GM21786 (cell line): ENCODE measurements at regions not wholly inside any gene's neighbourhood (a gene's known extent, or its start where the extent isn't known, plus 50 kb on each side); places are given as distances from the start of the nearest gene placed in this dataset.

ENCODE experiments used
- ATAC-seq: cut with Tn5 transposase; IDR thresholded peaks from one replicate; pipeline ENCODE4 v1.9.1; 2021; ENCODE audit not compliant: unreplicated experiment

DNA sequence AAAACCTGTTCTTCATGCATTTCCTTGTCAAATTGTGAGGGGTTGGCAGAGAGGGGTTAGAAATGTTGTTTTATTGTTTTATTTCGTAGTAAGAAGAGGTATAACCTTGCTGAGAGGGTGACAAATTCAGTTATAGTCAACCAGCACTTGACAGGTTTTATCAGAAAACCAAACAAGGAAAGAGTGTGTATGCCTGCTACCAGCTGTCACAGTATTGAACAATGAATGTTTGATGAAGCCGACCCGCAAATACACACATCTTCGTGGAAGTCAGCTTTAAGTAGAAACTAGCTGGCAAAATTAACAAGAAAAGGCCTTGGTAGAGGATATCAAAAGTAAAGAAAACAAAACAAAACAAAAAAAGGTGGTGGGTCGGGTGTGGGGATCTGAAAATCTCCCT is 214.6 kb upstream of the TLE4 start:
- ATAC-seq = no peak

- ATAC-seq = no peak
Observed at GRCh38 chr9:79357616-79358015, 214.1 kb upstream of the TLE4 start.

- no peak for ATAC-seq
Observed at GRCh38 chr9:79360387-79361347, 211.1 kb upstream of the TLE4 start.

DNA sequence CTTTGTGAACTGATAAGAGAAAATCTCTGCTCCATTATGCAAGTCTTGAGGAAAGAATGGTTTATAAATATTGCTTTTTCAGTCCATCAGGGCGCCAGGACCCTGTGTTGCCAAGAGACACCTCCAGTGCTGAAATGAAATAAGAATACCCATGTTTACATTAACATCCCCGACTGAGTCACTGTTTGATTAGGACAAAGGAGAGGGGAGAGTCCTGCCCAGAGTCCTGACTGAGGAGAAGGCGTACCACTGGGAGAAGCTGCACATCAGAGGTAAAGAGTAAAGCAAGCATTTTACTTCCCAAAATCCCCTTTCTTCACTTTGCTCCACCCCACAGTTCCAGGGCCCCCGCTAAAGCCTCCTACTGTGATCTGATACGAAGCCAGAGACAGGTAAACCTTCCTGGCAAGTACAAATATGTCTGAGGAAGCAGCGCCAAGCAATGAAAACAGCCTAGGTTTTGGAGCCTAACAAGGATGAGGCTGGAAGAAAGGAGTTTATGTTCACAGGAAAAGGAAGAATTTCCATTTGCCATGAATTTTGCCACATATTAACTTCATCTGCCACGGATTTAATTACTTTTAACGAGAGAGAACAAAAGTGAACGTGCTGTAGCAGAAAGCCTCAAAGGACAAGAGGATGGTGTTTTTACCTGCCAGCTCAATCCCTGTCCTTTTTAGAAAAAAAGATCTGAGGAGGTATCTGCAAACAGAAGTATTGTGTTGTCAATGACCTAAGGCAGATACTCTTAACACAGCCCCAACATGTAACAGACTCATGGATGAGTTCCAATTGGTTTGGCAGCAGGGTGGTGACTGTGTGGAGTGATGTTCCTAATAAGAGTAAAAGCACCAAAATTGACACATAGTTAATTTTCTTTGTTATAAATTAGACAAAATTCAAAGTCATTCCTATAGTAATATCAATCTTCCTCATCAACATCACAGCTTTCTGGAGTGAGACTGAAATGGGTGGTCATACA is 209.4 kb upstream of the TLE4 start:
- no peak for ATAC-seq

DNA sequence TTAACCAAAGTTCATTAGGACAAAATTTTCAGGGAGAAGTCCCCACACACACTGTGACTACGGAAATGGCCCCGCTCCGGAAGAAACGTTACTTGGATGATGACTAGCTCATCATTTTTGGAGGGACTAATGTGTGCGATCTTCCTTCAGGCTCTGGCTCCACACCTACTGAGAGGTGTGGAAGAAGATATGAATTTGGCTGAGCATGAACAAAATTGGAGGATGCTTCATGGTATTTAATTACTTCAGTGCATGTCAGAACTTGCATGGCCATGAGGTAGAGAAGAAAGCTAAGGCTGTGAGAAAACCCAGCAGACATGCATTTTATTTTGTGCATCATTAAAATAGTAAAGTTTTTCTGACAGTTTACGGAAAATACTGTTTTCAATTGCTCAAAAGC is 202.1 kb upstream of the TLE4 start:
- ATAC-seq = no peak

GRCh38 chr9:79371301-79371700 is 200.5 kb upstream of the TLE4 start:
- no peak for ATAC-seq

GRCh38 chr9:79371948-79372555 is 199.7 kb upstream of the TLE4 start:
- ATAC-seq = no peak

DNA sequence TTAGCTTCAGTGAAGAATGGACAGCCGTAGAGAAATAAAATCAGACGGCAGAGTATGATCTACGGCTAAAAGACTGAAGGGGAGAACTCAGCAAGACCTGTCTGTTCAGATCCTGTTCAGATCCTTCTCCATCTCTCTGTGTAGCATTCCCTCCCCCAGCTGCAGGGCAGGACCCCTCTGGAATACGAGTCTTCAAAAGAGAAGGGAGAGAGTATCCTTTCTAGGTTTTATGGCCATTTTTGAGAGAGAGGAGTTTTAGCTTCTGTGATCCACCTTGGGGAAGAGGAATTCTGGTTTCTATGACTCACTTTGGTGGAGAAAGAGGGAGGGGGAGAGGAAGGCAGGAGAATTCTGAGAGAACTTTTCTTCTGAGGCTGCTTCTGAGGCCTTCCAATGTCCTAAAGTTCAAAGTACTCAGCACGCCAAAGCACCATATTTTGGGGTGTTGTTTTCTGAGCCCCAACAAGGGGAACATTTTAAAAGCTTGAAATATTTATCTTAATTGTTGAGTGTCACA is 194.4 kb upstream of the TLE4 start:
- ATAC-seq = no peak

GRCh38 chr9:79378107-79378506 is 193.7 kb upstream of the TLE4 start:
- no peak for ATAC-seq

GRCh38 chr9:79382044-79382443 is 189.7 kb upstream of the TLE4 start:
- ATAC-seq = no peak

DNA sequence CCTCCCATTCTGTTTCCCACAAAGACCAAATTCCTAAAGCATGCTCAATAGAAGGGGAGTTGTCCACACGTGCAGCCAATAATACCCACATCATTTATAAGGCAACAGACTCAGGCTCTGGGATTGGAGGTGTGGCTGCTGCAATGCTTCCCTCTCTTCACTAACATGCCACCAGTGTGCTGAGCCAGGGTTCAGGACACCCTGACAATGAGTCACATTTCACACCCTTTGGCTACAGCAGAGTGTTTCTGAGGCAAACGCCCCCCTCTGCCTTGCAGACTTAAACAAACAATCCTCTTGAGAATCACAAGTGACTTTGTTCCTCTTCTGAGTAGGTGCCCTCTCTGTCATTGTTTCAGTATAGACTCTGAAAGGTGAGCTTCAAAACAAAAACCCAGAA is 189.3 kb upstream of the TLE4 start:
- no peak for ATAC-seq

GRCh38 chr9:79383096-79383495 is 188.7 kb upstream of the TLE4 start:
- no peak for ATAC-seq

GRCh38 chr9:79384091-79384490 is 187.7 kb upstream of the TLE4 start:
- no peak for ATAC-seq

DNA sequence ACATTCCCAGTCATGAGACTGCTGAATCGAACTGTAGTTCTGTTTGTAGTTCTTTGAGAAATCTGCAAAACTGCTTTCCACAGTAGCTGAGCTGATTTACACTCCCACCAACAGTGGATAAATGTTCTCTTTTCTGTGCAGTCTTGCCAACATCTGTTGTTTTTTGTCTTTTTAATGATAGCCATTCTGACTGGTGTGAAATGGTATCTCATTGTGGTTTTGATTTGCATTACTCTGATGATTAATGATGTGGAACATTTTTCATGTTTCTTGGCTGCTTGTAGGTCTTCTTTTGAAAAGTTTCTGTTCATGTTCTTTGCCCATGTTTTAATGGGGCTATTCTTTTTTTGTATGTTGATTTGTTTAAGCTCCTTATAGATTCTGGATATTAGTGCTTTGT is 187.3 kb upstream of the TLE4 start:
- ATAC-seq = no peak

GRCh38 chr9:79387101-79387835 is 184.5 kb upstream of the TLE4 start:
- ATAC-seq = no peak

GRCh38 chr9:79390077-79390698 is 181.6 kb upstream of the TLE4 start:
- no peak for ATAC-seq

- ATAC-seq = no peak
Observed at GRCh38 chr9:79390781-79391770, 180.7 kb upstream of the TLE4 start.

DNA sequence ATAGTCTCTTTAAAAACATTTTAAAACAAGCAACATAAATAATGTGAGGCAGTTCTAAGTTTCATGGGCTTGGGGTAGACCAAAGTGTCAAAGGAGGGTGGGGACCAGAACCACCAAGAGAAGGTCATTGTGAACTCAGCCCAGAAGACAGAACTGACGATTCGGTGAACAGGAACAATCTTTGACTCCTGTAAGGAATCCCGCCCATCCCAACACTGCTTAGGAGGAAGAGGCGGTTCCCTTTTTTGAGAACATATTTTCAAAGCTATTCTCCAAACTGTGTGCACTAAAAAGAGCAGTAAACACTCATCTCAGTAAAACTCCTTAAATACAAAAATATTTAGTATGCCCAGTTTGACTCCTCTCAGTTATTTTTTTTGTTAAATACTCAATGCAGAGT is 176.5 kb upstream of the TLE4 start:
- no peak for ATAC-seq

- no peak for ATAC-seq
Observed at GRCh38 chr9:79395755-79396154, 176.0 kb upstream of the TLE4 start.
